AG04450 (cell line): ENCODE measurements at regions not wholly inside any gene's neighbourhood (a gene's known extent, or its start where the extent isn't known, plus 50 kb on each side); places are given as distances from the start of the nearest gene placed in this dataset.

Source experiments
- CTCF ChIA-PET: fragments of 300-600, 350-600 bp; formaldehyde crosslinking; extraction: SDS; loops from one replicate; lab custom pipeline; 2022; ENCODE audit warnings: antibody characterized with exemption, inconsistent platforms; lab: Charles Lee
- POLR2A ChIA-PET: fragments of 350-600 bp; formaldehyde crosslinking; extraction: SDS; loops from one replicate; lab custom pipeline; 2021; ENCODE audit warnings: antibody characterized with exemption, inconsistent platforms; lab: Yijun Ruan, JAX
- DNase-seq: peaks from one replicate; pipeline ENCODE4 v3.0.0-alpha.2; 2011; ENCODE audit warnings: low read depth, low spot score
- H3K27ac ChIP-seq: one replicate; pipeline ENCODE4 v1.5.1; 2012; ENCODE audit warnings: low read depth, low read length, control low read depth
- H3K27me3 ChIP-seq: one replicate; pipeline ENCODE4 v1.6.0; 2012; ENCODE audit warnings: low read length; ENCODE audit not compliant: control insufficient read depth, insufficient read depth
- H3K4me3 ChIP-seq: 2 replicates; pipeline ENCODE4 v1.5.1; 2011; ENCODE audit warnings: mild to moderate bottlenecking, low read depth, low read length, control low read depth
- H3K9me3 ChIP-seq: 2 replicates; pipeline ENCODE4 v1.5.1; 2012; ENCODE audit warnings: low read length; ENCODE audit not compliant: control insufficient read depth, insufficient read depth
- CTCF ChIP-seq: IDR thresholded peaks from 2 replicates; pipeline ENCODE4 v1.5.1; 2011; ENCODE audit warnings: low read depth, low read length, control low read depth, inconsistent platforms

- Histone ChIP-seq H3K9me3 (no peaks in the 10 kb centered on the region; the same call in 1 of the 2 replicates), H3K4me3 (no peak overlapping the region), H3K27me3 (no peaks in the 10 kb centered on the region), H3K27ac (no peak overlapping the region)
- DNase-seq = no peak
- POLR2A ChIA-PET = no interaction called here
- CTCF ChIA-PET = no interaction called here
- TF ChIP-seq CTCF = no peak
These were observed 88.0 kb upstream of the MALRD1 start for GRCh38 chr10:18960466-18961079.

GRCh38 chr10:18968159-18968558 lies 80.4 kb upstream of the MALRD1 start:
- TF ChIP-seq CTCF = no peak

GRCh38 chr10:18976696-18977251 lies 71.8 kb upstream of the MALRD1 start:
- Histone ChIP-seq H3K27ac (no peak overlapping the region), H3K27me3 (no peaks in the 10 kb centered on the region), H3K4me3 (no peak overlapping the region), H3K9me3 (no peaks in the 10 kb centered on the region)
- CTCF ChIA-PET = interaction anchor here (0.9 to 1.0 kb wide), 2 partner anchors 11 to 192 kb away, joined by 3 to 4 read pairs; no protein-coding TSS in a partner anchor
- no peak for TF ChIP-seq CTCF
- DNase-seq = no peak
- POLR2A ChIA-PET = no interaction called here

More at GRCh38 chr10:18968159-18968558, 80.4 kb upstream of the MALRD1 start:
- no peak overlapping the region for H3K4me3 ChIP-seq
- H3K9me3 ChIP-seq = no peaks in the 10 kb centered on the region
- ChIA-PET POLR2A (no interaction called here), CTCF (interaction anchor here (0.6 kb wide), 1 partner anchor 236 kb away, joined by 5 read pairs; no protein-coding TSS in a partner anchor)
- no peak for DNase-seq
- H3K27me3 ChIP-seq = no peaks in the 10 kb centered on the region
- H3K27ac ChIP-seq = no peak overlapping the region

GRCh38 chr10:18980089-18980629 lies 68.4 kb upstream of the MALRD1 start:
- no peaks in the 10 kb centered on the region for H3K9me3 ChIP-seq
- H3K27ac ChIP-seq = no peak overlapping the region
- no peaks in the 10 kb centered on the region for H3K27me3 ChIP-seq
- no peak for TF ChIP-seq CTCF
- no peak overlapping the region for H3K4me3 ChIP-seq
- ChIA-PET CTCF (no interaction called here), POLR2A (no interaction called here)
- no peak for DNase-seq

GRCh38 chr10:18984531-18984930 lies 64.1 kb upstream of the MALRD1 start:
- ChIA-PET CTCF (interaction anchor here (0.9 kb wide), 1 partner anchor 219 kb away, joined by 3 read pairs; no protein-coding TSS in a partner anchor), POLR2A (no interaction called here)
- H3K27me3 ChIP-seq = no peaks in the 10 kb centered on the region
- TF ChIP-seq CTCF = no peak
- DNase-seq = no peak
- peaks cover 6% of the 10 kb centered on the region; the same call in 1 of the 2 replicates for H3K9me3 ChIP-seq
- no peak overlapping the region for H3K27ac ChIP-seq
- no peak overlapping the region; the same call in 1 of the 2 replicates for H3K4me3 ChIP-seq
